Right atrium auricular region (tissue), 2 donors: ENCODE measurements at regions not wholly inside any gene's neighbourhood (a gene's known extent, or its start where the extent isn't known, plus 50 kb on each side); places are given as distances from the start of the nearest gene placed in this dataset.

Experiments
- DNase-seq: peaks from one replicate; pipeline ENCODE4 v3.0.0-alpha.2; 2019; ENCODE audit warnings: low spot score
- H3K27ac ChIP-seq, 2 donors: fragments of 200-600 bp; sonication (generic); 1 replicate in 1 of 2; 2 replicates in 1 of 2; pipeline ENCODE4 v1.5.1; 2016 to 2019
- H3K27me3 ChIP-seq, 2 donors: fragments of 200-600 bp; sonication (generic); one replicate each; pipeline versions ENCODE4 v1.5.1 to v1.6.0; 2017 to 2019
- H3K36me3 ChIP-seq: fragments of 200-600 bp; sonication (generic); one replicate; pipeline ENCODE4 v1.5.1; 2016
- H3K4me1 ChIP-seq, 2 donors: fragments of 200-600 bp; sonication (generic); one replicate each; pipeline versions ENCODE4 v1.5.1 to v1.6.0; 2017 to 2019
- H3K4me3 ChIP-seq, 2 donors: fragments of 200-600 bp; sonication (generic); 1 replicate in 1 of 2; 2 replicates in 1 of 2; pipeline ENCODE4 v1.5.1; 2017 to 2019; ENCODE audit warnings: mild to moderate bottlenecking in 1 of 2, moderate library complexity in 1 of 2
- H3K9me3 ChIP-seq, 2 donors: fragments of 200-600 bp; sonication (generic); one replicate each; pipeline ENCODE4 v1.5.1; 2019
- CTCF ChIP-seq, 2 donors: fragments of 200-600 bp; sonication (generic); IDR thresholded peaks; one replicate each; pipeline ENCODE4 v1.5.1; 2019; ENCODE audit warnings: antibody characterized with exemption in 2 of 2

GRCh38 chr11:26019386-26019785 lies 312.5 kb upstream of the ANO3 start:
- Histone ChIP-seq H3K27ac (no peak overlapping the region), H3K4me3 (no peak overlapping the region), H3K27me3 (no peaks in the 10 kb centered on the region), H3K36me3 (no peaks in the 10 kb centered on the region), H3K4me1 (no peaks in the 10 kb centered on the region), H3K9me3 (no peaks in the 10 kb centered on the region)
- no peak for TF ChIP-seq CTCF (IDR thresholded peaks at IDR 0.05)
- DNase-seq, result no peak

GRCh38 chr11:26021017-26021416 lies 310.9 kb upstream of the ANO3 start:
- no peak overlapping the region for H3K4me3 ChIP-seq
- H3K36me3 ChIP-seq, result no peaks in the 10 kb centered on the region
- H3K27ac ChIP-seq, result no peak overlapping the region
- TF ChIP-seq CTCF (IDR thresholded peaks at IDR 0.05), result no peak
- no peaks in the 10 kb centered on the region for H3K4me1 ChIP-seq
- no peak for DNase-seq
- H3K27me3 ChIP-seq, result no peaks in the 10 kb centered on the region
- no peaks in the 10 kb centered on the region for H3K9me3 ChIP-seq

GRCh38 chr11:26023057-26023456 lies 308.9 kb upstream of the ANO3 start:
- no peak overlapping the region for H3K27ac ChIP-seq
- H3K4me3 ChIP-seq, result no peak overlapping the region
- DNase-seq, result no peak
- H3K36me3 ChIP-seq, result no peaks in the 10 kb centered on the region
- no peaks in the 10 kb centered on the region for H3K27me3 ChIP-seq
- H3K4me1 ChIP-seq, result no peaks in the 10 kb centered on the region
- TF ChIP-seq CTCF (IDR thresholded peaks at IDR 0.05), result no peak
- H3K9me3 ChIP-seq, result no peaks in the 10 kb centered on the region

GRCh38 chr11:26025676-26026075 lies 306.3 kb upstream of the ANO3 start:
- Histone ChIP-seq H3K9me3 (no peaks in the 10 kb centered on the region), H3K4me3 (no peak overlapping the region), H3K36me3 (no peaks in the 10 kb centered on the region), H3K4me1 (no peaks in the 10 kb centered on the region), H3K27ac (no peak overlapping the region), H3K27me3 (no peaks in the 10 kb centered on the region)
- no peak for DNase-seq
- TF ChIP-seq CTCF (IDR thresholded peaks at IDR 0.05), result no peak

- TF ChIP-seq CTCF (IDR thresholded peaks at IDR 0.05), result no peak
- H3K9me3 ChIP-seq, result no peaks in the 10 kb centered on the region
- H3K27ac ChIP-seq, result no peak overlapping the region
- no peaks in the 10 kb centered on the region for H3K27me3 ChIP-seq
- H3K4me3 ChIP-seq, result no peak overlapping the region
- no peak for DNase-seq
- H3K36me3 ChIP-seq, result no peaks in the 10 kb centered on the region
- no peaks in the 10 kb centered on the region for H3K4me1 ChIP-seq
Measured at GRCh38 chr11:26026078-26026477, 305.9 kb upstream of the ANO3 start.

GRCh38 chr11:26027887-26028286 lies 304.0 kb upstream of the ANO3 start:
- DNase-seq, result no peak
- no peaks in the 10 kb centered on the region for H3K4me1 ChIP-seq
- H3K36me3 ChIP-seq, result no peaks in the 10 kb centered on the region
- H3K27ac ChIP-seq, result no peak overlapping the region
- TF ChIP-seq CTCF (IDR thresholded peaks at IDR 0.05), result no peak
- H3K9me3 ChIP-seq, result no peaks in the 10 kb centered on the region
- no peaks in the 10 kb centered on the region for H3K27me3 ChIP-seq
- H3K4me3 ChIP-seq, result no peak overlapping the region
